HCT116 (cell line): ENCODE measurements at regions not wholly inside any gene's neighbourhood (a gene's known extent, or its start where the extent isn't known, plus 50 kb on each side); places are given as distances from the start of the nearest gene placed in this dataset.

ENCODE experiments used
- ATAC-seq: fragments of 200-7000 bp; cut with Tn5 transposase; 2 replicates; pipeline ENCODE4 v1.9.1; 2020; ENCODE audit warnings: mild to moderate bottlenecking, moderate library complexity
- BruUV-seq: library from RNA; stranded (reverse); fragments of 400-500 nt; replicated peaks from 2 replicates; lab custom pipeline; 2021; lab: Mats Ljungman, UMichigan
- CTCF ChIA-PET: fragments of 300-600 bp; sonication (Branson Sonifier 250); formaldehyde crosslinking; loops from one replicate; lab custom pipeline; 2021; ENCODE audit warnings: antibody characterized with exemption; lab: Charles Lee
- POLR2A ChIA-PET: fragments of 300-600, 350-600 bp; sonication (Branson Sonifier 250); formaldehyde crosslinking; loops from one replicate; lab custom pipeline; 2021; ENCODE audit warnings: antibody characterized with exemption; lab: Charles Lee
- RAD21 ChIA-PET, 2 experiments: fragments of 300-600 bp; sonication (Branson Sonifier 250); formaldehyde crosslinking; loops; one replicate each; lab custom pipeline; 2023; ENCODE audit warnings: low total read pairs in 2 of 2; ENCODE audit not compliant: uncharacterized antibody in 2 of 2, unreplicated experiment in 2 of 2, low non-redundant PET in 1 of 2; lab: Charles Lee
- DNase-seq: peaks from one replicate; pipeline ENCODE4 v3.0.0-alpha.2; 2010; ENCODE audit warnings: low read depth, low spot score
- H2AFZ ChIP-seq: fragments of 200-600 bp; shearing (Covaris generic), sonication (generic); 2 replicates; pipeline ENCODE4 v1.6.1; 2017; ENCODE audit warnings: low read depth, mixed run types, mixed read lengths, antibody characterized with exemption, low read length; ENCODE audit not compliant: poor library complexity, severe bottlenecking
- H3K27ac ChIP-seq: 2 replicates; pipeline ENCODE4 v1.5.1; 2012; ENCODE audit warnings: low read depth, low read length
- H3K27me3 ChIP-seq: fragments of 200-600 bp; sonication (generic); 2 replicates; pipeline ENCODE4 v1.6.1; 2016; ENCODE audit warnings: mixed run types, low read length, mixed read lengths; ENCODE audit not compliant: insufficient read depth
- H3K36me3 ChIP-seq, 2 experiments: fragments of 200-500 bp in 1 of 2; fragments of 200-600 bp in 1 of 2; sonication (Bioruptor generic) in 1 of 2; sonication (generic) in 1 of 2; 2 replicates each; pipeline versions ENCODE4 v1.5.1 to v1.6.1; 2014 to 2016; ENCODE audit warnings: low read length in 2 of 2, inconsistent platforms in 1 of 2, mixed read lengths in 1 of 2, mixed run types in 1 of 2; ENCODE audit not compliant: insufficient read depth in 2 of 2, control insufficient read depth in 1 of 2
- H3K4me1 ChIP-seq, 2 experiments: fragments of 200-600 bp in 1 of 2; sonication (generic) in 1 of 2; 2 replicates each; pipeline versions ENCODE4 v1.5.1 to v1.6.1; 2012 to 2017; ENCODE audit warnings: low read length in 2 of 2, inconsistent platforms in 1 of 2, mild to moderate bottlenecking in 1 of 2, mixed read lengths in 1 of 2, mixed run types in 1 of 2, moderate library complexity in 1 of 2; ENCODE audit not compliant: insufficient read depth in 2 of 2, control insufficient read depth in 1 of 2
- H3K4me2 ChIP-seq: fragments of 200-600 bp; sonication (generic); 2 replicates; pipeline ENCODE4 v1.6.1; 2017; ENCODE audit warnings: mixed run types, low read length, mixed read lengths
- H3K4me3 ChIP-seq, 2 experiments: fragments of 200-600 bp in 1 of 2; sonication (generic) in 1 of 2; replicated peaks in 1 of 2; 2 replicates each; pipeline ENCODE4 v1.5.1; 2011 to 2016; ENCODE audit warnings: low read length in 2 of 2, control low read depth in 1 of 2, low read depth in 1 of 2, mild to moderate bottlenecking in 1 of 2, mixed read lengths in 1 of 2, mixed run types in 1 of 2
- H3K79me2 ChIP-seq: fragments of 200-600 bp; sonication (generic); 2 replicates; pipeline ENCODE4 v1.6.1; 2017; ENCODE audit warnings: mild to moderate bottlenecking, mixed run types, low read length, moderate library complexity, mixed read lengths; ENCODE audit not compliant: insufficient read depth
- H3K9ac ChIP-seq: fragments of 200-600 bp; sonication (generic); 2 replicates; pipeline ENCODE4 v1.6.1; 2016; ENCODE audit warnings: low read length, mixed read lengths
- H3K9me2 ChIP-seq: fragments of 200-600 bp; sonication (generic), shearing (Covaris generic); 2 replicates; pipeline ENCODE4 v1.6.1; 2017; ENCODE audit warnings: mixed run types, mild to moderate bottlenecking, moderate library complexity; ENCODE audit not compliant: insufficient read depth
- H3K9me3 ChIP-seq, 2 experiments: fragments of 200-500 bp in 1 of 2; fragments of 200-600 bp in 1 of 2; sonication (Bioruptor generic) in 1 of 2; sonication (generic) in 1 of 2; 2 replicates each; pipeline ENCODE4 v1.6.1; 2014 to 2017; ENCODE audit warnings: low read length in 2 of 2, mixed read lengths in 2 of 2, inconsistent platforms in 1 of 2, low read depth in 1 of 2, mild to moderate bottlenecking in 1 of 2, mixed run types in 1 of 2, moderate library complexity in 1 of 2; ENCODE audit not compliant: control insufficient read depth in 1 of 2, insufficient read depth in 1 of 2
- H4K20me1 ChIP-seq: fragments of 200-600 bp; sonication (generic), shearing (Covaris generic); 2 replicates; pipeline ENCODE4 v1.6.1; 2017; ENCODE audit warnings: mixed run types, mild to moderate bottlenecking, moderate library complexity; ENCODE audit not compliant: insufficient read depth
- CEBPB ChIP-seq: IDR thresholded peaks from 2 replicates; pipeline ENCODE4 v1.6.1; 2012; ENCODE audit warnings: low read depth
- SP1 ChIP-seq: IDR thresholded peaks from 2 replicates; pipeline ENCODE4 v1.6.1; 2012; ENCODE audit warnings: low read depth
- SRF ChIP-seq: IDR thresholded peaks from 2 replicates; pipeline ENCODE4 v1.6.1; 2012; ENCODE audit warnings: low read depth
- intact Hi-C: fragments of 100-400 bp; cut with micrococcal nuclease; formaldehyde crosslinking; loops from 2 replicates; pipeline ENCODE4 v1.10.0; 2022
- TF ChIP-seq, protein P1 (sequence below), 3 experiments: fragments of 200-600 bp in 1 of 3; sonication (generic) in 1 of 3; IDR thresholded peaks in 2 of 3; conservative IDR thresholded peaks in 1 of 3; 2 replicates each; pipeline ENCODE4 v1.5.1; 2012 to 2017; ENCODE audit warnings: low read depth in 2 of 3, low read length in 2 of 3, antibody characterized with exemption in 1 of 3, borderline replicate concordance in 1 of 3, control low read depth in 1 of 3, mild to moderate bottlenecking in 1 of 3, mixed read lengths in 1 of 3, mixed run types in 1 of 3, moderate library complexity in 1 of 3; ENCODE audit not compliant: insufficient read depth in 1 of 3
- TF ChIP-seq, protein P2 (sequence below): IDR thresholded peaks from 2 replicates; pipeline ENCODE4 v1.6.1; 2012

DNA sequence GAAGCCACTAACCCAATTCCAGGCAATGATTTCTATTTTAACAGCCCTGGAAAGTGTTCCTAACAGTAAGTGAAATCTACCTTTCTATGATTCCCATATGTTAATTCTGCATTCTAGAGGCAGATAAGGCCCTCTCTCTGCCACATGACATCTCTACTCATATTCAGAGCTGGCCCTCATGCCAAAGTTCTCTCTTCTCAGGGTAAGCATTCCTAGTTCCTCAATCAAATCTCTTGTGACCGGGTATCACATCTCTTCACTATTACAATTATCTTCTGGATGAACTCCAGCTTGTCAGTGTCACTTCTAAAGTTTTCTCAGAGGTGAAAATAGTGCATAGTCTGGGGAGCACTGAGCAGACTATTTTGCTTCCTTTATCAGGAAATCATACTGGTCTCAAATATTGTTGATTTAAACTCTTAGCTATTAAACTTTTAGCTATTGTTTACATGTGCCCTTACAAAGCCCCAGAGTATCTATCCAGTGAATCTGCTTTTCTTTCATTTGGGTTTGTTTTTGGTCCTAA is 66.4 kb upstream of the TNFSF18 start (continued):
- TF ChIP-seq, protein P1, sequence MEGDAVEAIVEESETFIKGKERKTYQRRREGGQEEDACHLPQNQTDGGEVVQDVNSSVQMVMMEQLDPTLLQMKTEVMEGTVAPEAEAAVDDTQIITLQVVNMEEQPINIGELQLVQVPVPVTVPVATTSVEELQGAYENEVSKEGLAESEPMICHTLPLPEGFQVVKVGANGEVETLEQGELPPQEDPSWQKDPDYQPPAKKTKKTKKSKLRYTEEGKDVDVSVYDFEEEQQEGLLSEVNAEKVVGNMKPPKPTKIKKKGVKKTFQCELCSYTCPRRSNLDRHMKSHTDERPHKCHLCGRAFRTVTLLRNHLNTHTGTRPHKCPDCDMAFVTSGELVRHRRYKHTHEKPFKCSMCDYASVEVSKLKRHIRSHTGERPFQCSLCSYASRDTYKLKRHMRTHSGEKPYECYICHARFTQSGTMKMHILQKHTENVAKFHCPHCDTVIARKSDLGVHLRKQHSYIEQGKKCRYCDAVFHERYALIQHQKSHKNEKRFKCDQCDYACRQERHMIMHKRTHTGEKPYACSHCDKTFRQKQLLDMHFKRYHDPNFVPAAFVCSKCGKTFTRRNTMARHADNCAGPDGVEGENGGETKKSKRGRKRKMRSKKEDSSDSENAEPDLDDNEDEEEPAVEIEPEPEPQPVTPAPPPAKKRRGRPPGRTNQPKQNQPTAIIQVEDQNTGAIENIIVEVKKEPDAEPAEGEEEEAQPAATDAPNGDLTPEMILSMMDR (IDR thresholded peaks at IDR 0.05 in 2 of 3, conservative IDR thresholded peaks at IDR 0.05 in 1 of 3; ENCODE audit: borderline replicate concordance in 1 of 3, insufficient read depth in 1 of 3, low read depth in 2 of 3, low read length in 2 of 3): no peak
- TF ChIP-seq, protein P2, sequence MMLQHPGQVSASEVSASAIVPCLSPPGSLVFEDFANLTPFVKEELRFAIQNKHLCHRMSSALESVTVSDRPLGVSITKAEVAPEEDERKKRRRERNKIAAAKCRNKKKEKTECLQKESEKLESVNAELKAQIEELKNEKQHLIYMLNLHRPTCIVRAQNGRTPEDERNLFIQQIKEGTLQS: no peak

DNA sequence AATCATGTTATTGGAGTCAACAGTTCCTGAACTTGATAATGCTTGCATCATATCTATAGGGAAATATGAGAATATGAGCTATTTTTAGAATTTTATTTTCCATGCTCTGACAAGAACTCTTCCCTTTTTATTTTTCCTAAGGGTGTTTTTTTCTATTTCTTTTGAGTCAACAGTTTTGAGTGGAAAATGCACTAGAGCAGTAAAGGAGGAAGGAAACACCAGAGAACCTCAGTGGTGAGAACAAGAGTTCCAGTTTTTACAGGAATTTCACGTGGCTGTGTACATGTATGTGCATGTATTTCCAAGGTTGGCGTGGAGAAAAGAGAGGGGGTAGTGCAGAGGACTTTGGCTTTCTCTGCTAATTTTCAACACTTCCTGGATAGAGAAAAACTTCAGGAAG is 63.6 kb upstream of the TNFSF18 start:
- Histone ChIP-seq H3K4me3 (no peak overlapping the region), H4K20me1 (no peaks in the 10 kb centered on the region), H3K9ac (no peak overlapping the region), H3K9me2 (no peaks in the 10 kb centered on the region), H3K36me3 (no peaks in the 10 kb centered on the region), H3K4me2 (no peak overlapping the region), H3K27me3 (no peaks in the 10 kb centered on the region), H3K9me3 (no peaks in the 10 kb centered on the region), H2AFZ (no peak overlapping the region), H3K79me2 (no peaks in the 10 kb centered on the region), H3K27ac (no peak overlapping the region), H3K4me1 (peaks cover 0 to 13% of the 10 kb centered on the region in 2 experiments; a peak in 2 of 4 replicates)
- no peak for DNase-seq
- ChIA-PET RAD21 (no interaction called here), CTCF (interaction anchor here (0.6 kb wide), 1 partner anchor 823 kb away, joined by 3 read pairs; no protein-coding TSS in a partner anchor), POLR2A (no interaction called here)
- intact Hi-C loops: no loop called here
- BruUV-seq: no TSS peak
- TF ChIP-seq CEBPB (no peak), SRF (no peak), SP1 (no peak)
- ATAC-seq: no peak
